Smooth muscle cell (in vitro differentiated cells): ENCODE measurements at regions not wholly inside any gene's neighbourhood (a gene's known extent, or its start where the extent isn't known, plus 50 kb on each side); places are given as distances from the start of the nearest gene placed in this dataset.

ENCODE experiments used
- DNase-seq: peaks from one replicate; lab custom pipeline; 2025; ENCODE audit not compliant: unreplicated experiment; lab: John Stamatoyannopoulos, UW
- H2AFZ ChIP-seq: fragments of 200-600 bp; sonication (generic); 2 replicates; pipeline ENCODE4 v1.6.0; 2016; ENCODE audit warnings: antibody characterized with exemption, low read depth, mild to moderate bottlenecking
- H3F3A ChIP-seq: fragments of 200-600 bp; sonication (generic); 2 replicates; pipeline ENCODE4 v1.6.0; 2017; ENCODE audit warnings: antibody characterized with exemption, low read depth
- H3K27ac ChIP-seq: fragments of 200-600 bp; sonication (generic); 2 replicates; pipeline ENCODE4 v1.5.1; 2016; ENCODE audit warnings: low read depth, mild to moderate bottlenecking
- H3K27me3 ChIP-seq: fragments of 200-600 bp; sonication (generic); 2 replicates; pipeline ENCODE4 v1.6.1; 2016; ENCODE audit warnings: low read depth, mild to moderate bottlenecking
- H3K36me3 ChIP-seq: fragments of 200-600 bp; sonication (generic); 2 replicates; pipeline ENCODE4 v1.5.1; 2016; ENCODE audit warnings: low read depth
- H3K4me1 ChIP-seq: fragments of 200-600 bp; sonication (generic); 2 replicates; pipeline ENCODE4 v1.5.1; 2016; ENCODE audit warnings: low read depth
- H3K4me2 ChIP-seq: fragments of 200-600 bp; sonication (generic); 2 replicates; pipeline ENCODE4 v1.6.0; 2016; ENCODE audit warnings: mild to moderate bottlenecking
- H3K4me3 ChIP-seq: fragments of 200-600 bp; sonication (generic); 2 replicates; pipeline ENCODE4 v1.5.1; 2016; ENCODE audit warnings: mild to moderate bottlenecking
- H3K79me2 ChIP-seq: fragments of 200-600 bp; sonication (generic); 2 replicates; pipeline ENCODE4 v1.6.0; 2016; ENCODE audit warnings: low read depth, mild to moderate bottlenecking
- H3K9ac ChIP-seq: fragments of 200-600 bp; sonication (generic); 2 replicates; pipeline ENCODE4 v1.6.0; 2016; ENCODE audit warnings: low read depth
- H3K9me3 ChIP-seq: fragments of 200-600 bp; sonication (generic); replicated peaks from 2 replicates; pipeline ENCODE4 v1.5.1; 2016; ENCODE audit warnings: low read depth
- H4K20me1 ChIP-seq: fragments of 200-600 bp; sonication (generic); 2 replicates; pipeline ENCODE4 v1.6.0; 2016; ENCODE audit warnings: low read depth
- WGBS: methylation state at CpG from one replicate; pipeline ENCODE4 v1.1.7; 2016; ENCODE audit warnings: low lambda C conversion rate; 5-methylcytosine and 5-hydroxymethylcytosine counted together
- TF ChIP-seq, protein P1 (sequence below): fragments of 200-600 bp; sonication (generic); IDR thresholded peaks from 2 replicates; pipeline ENCODE4 v1.5.1; 2017; ENCODE audit warnings: borderline replicate concordance, mild to moderate bottlenecking, antibody characterized with exemption; ENCODE audit not compliant: insufficient read depth, poor library complexity, severe bottlenecking

DNA sequence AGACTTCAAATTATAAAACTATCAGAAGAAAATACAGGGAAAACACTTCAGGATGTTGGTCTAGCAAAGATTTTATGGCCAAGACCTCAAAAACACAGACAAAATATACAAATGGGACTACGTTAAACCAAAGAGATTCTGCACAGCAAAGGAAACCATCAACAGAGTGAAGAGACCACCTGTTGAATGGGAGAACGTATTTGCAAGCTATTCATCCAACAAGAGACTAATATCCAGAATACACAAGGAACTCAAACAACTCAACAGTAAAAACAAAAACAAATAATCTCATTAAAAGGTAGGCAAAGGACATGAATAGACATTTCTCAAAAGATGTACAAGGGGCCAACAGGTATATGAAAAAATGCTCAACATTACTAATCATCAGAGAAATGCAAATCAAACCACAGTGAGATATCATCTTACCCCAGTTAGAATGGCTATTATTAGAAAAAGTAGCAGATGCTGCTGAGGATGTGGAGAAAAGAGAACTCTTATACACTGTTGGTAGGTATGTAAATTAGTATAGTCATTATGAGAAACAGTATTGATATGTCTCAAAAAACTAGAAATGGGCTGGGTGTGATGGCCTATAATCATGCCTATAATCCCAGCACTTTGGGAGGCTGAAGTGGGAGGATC is 112.6 kb downstream of the LRIG2 start:
- H2AFZ ChIP-seq, result no peak overlapping the region
- WGBS, result 92% methylated on average over 2 of the region's 2 CpGs
- H3K4me3 ChIP-seq, result no peak overlapping the region
- H3K79me2 ChIP-seq, result no peaks in the 10 kb centered on the region
- H3K4me2 ChIP-seq, result no peak overlapping the region
- H3F3A ChIP-seq, result no peaks in the 10 kb centered on the region
- H3K4me1 ChIP-seq, result no peaks in the 10 kb centered on the region
- H3K36me3 ChIP-seq, result no peaks in the 10 kb centered on the region
- TF ChIP-seq, protein P1, sequence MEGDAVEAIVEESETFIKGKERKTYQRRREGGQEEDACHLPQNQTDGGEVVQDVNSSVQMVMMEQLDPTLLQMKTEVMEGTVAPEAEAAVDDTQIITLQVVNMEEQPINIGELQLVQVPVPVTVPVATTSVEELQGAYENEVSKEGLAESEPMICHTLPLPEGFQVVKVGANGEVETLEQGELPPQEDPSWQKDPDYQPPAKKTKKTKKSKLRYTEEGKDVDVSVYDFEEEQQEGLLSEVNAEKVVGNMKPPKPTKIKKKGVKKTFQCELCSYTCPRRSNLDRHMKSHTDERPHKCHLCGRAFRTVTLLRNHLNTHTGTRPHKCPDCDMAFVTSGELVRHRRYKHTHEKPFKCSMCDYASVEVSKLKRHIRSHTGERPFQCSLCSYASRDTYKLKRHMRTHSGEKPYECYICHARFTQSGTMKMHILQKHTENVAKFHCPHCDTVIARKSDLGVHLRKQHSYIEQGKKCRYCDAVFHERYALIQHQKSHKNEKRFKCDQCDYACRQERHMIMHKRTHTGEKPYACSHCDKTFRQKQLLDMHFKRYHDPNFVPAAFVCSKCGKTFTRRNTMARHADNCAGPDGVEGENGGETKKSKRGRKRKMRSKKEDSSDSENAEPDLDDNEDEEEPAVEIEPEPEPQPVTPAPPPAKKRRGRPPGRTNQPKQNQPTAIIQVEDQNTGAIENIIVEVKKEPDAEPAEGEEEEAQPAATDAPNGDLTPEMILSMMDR, result no peak
- no peak overlapping the region for H3K27ac ChIP-seq
- no peak for DNase-seq
- no peaks in the 10 kb centered on the region for H4K20me1 ChIP-seq
- H3K27me3 ChIP-seq, result no peaks in the 10 kb centered on the region
- no peaks in the 10 kb centered on the region for H3K9me3 ChIP-seq
- H3K9ac ChIP-seq, result no peak overlapping the region

- 85% methylated on average over 3 of the region's 3 CpGs for WGBS
- H3K4me2 ChIP-seq, result no peak overlapping the region
- H3K9ac ChIP-seq, result no peak overlapping the region
- H3K27ac ChIP-seq, result no peak overlapping the region
- H3K4me1 ChIP-seq, result no peaks in the 10 kb centered on the region
- no peaks in the 10 kb centered on the region for H3K36me3 ChIP-seq
- no peaks in the 10 kb centered on the region for H3K27me3 ChIP-seq
- TF ChIP-seq, protein P1, result no peak
- no peak overlapping the region for H3K4me3 ChIP-seq
- H4K20me1 ChIP-seq, result no peaks in the 10 kb centered on the region
- DNase-seq, result no peak
- no peak overlapping the region for H2AFZ ChIP-seq
- no peaks in the 10 kb centered on the region for H3K9me3 ChIP-seq
- no peaks in the 10 kb centered on the region for H3F3A ChIP-seq
- H3K79me2 ChIP-seq, result no peaks in the 10 kb centered on the region
Measured at GRCh38 chr1:113190078-113190477, 117.1 kb downstream of the LRIG2 start.

DNA sequence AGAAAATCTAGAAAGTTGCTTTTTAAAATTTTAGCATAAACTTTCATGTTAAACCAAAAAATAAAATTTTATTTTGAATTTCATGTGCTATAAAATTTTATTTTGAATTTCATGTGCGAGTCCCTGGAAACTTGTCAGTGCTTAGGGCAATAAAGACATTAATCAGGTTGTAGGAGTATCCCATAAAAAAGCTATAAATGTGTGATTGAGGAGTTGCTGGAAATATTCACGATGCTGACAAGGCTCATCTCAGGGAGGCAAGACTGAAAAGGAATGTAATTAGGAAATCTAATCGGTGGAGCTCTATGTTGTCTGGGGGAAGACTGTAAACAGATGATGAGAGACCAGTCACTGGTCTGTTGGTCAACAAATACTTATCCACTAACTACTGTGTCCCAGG is 117.9 kb downstream of the LRIG2 start:
- WGBS, result 71% methylated on average over 3 of the region's 3 CpGs

More for the DNA sequence above, 117.9 kb downstream of the LRIG2 start:
- Histone ChIP-seq H4K20me1 (no peaks in the 10 kb centered on the region), H3F3A (no peaks in the 10 kb centered on the region), H3K9ac (no peak overlapping the region), H3K27ac (no peak overlapping the region), H2AFZ (no peak overlapping the region), H3K27me3 (no peaks in the 10 kb centered on the region), H3K9me3 (no peaks in the 10 kb centered on the region), H3K4me1 (no peaks in the 10 kb centered on the region), H3K36me3 (no peaks in the 10 kb centered on the region), H3K4me2 (no peak overlapping the region), H3K79me2 (no peaks in the 10 kb centered on the region), H3K4me3 (no peak overlapping the region)
- TF ChIP-seq, protein P1, result no peak
- no peak for DNase-seq
